HEK293T (cell line): ENCODE measurements at regions not wholly inside any gene's neighbourhood (a gene's known extent, or its start where the extent isn't known, plus 50 kb on each side); places are given as distances from the start of the nearest gene placed in this dataset.

ENCODE experiments used
- CTCF ChIA-PET: fragments of 350-600 bp; formaldehyde crosslinking; extraction: SDS; loops from one replicate; lab custom pipeline; 2021; ENCODE audit warnings: antibody characterized with exemption, inconsistent platforms; lab: Yijun Ruan, JAX
- POLR2A ChIA-PET: fragments of 350-600 bp; formaldehyde crosslinking; extraction: SDS; loops from one replicate; lab custom pipeline; 2020; ENCODE audit warnings: antibody characterized with exemption, inconsistent platforms; lab: Yijun Ruan, JAX
- DNase-seq: peaks from one replicate; pipeline ENCODE4 v3.0.0; 2012; ENCODE audit warnings: mixed read lengths; ENCODE audit errors: extremely low spot score
- ARNT ChIP-seq: fragments of 450-650 bp; IDR thresholded peaks from 2 replicates; pipeline ENCODE4 v1.6.1; 2017; ENCODE audit warnings: mild to moderate bottlenecking
- BHLHE40 ChIP-seq: fragments of 450-650 bp; IDR thresholded peaks from 2 replicates; pipeline ENCODE4 v1.6.1; 2016; ENCODE audit warnings: mild to moderate bottlenecking, moderate library complexity, borderline replicate concordance
- CTBP1 ChIP-seq: fragments of 450-650 bp; IDR thresholded peaks from 2 replicates; pipeline ENCODE4 v1.6.1; 2016; ENCODE audit warnings: borderline replicate concordance
- ELF4 ChIP-seq: fragments of 450-650 bp; IDR thresholded peaks from 2 replicates; pipeline ENCODE4 v1.6.1; 2017; ENCODE audit warnings: antibody characterized with exemption
- FOXA1 ChIP-seq: fragments of 450-650 bp; IDR thresholded peaks from 2 replicates; pipeline ENCODE4 v1.6.1; 2016; ENCODE audit warnings: mild to moderate bottlenecking
- FOXK2 ChIP-seq: fragments of 450-650 bp; IDR thresholded peaks from 2 replicates; pipeline ENCODE4 v1.6.1; 2016; ENCODE audit warnings: mild to moderate bottlenecking
- FOXM1 ChIP-seq: fragments of 450-650 bp; IDR thresholded peaks from 2 replicates; pipeline ENCODE4 v1.6.1; 2017; ENCODE audit warnings: mild to moderate bottlenecking, borderline replicate concordance
- HDGF ChIP-seq: fragments of 450-650 bp; IDR thresholded peaks from 2 replicates; pipeline ENCODE4 v1.6.1; 2017; ENCODE audit warnings: antibody characterized with exemption, borderline replicate concordance
- L3MBTL2 ChIP-seq: fragments of 450-650 bp; conservative IDR thresholded peaks from 2 replicates; pipeline ENCODE4 v1.6.1; 2016; ENCODE audit warnings: mild to moderate bottlenecking
- LEF1 ChIP-seq: fragments of 450-650 bp; IDR thresholded peaks from 2 replicates; pipeline ENCODE4 v1.6.1; 2017; ENCODE audit warnings: mild to moderate bottlenecking, borderline replicate concordance
- NFRKB ChIP-seq: fragments of 450-650 bp; IDR thresholded peaks from 2 replicates; pipeline ENCODE4 v1.6.1; 2016; ENCODE audit warnings: mild to moderate bottlenecking, moderate library complexity
- PKNOX1 ChIP-seq: fragments of 450-650 bp; IDR thresholded peaks from 2 replicates; pipeline ENCODE4 v1.6.1; 2016
- SP1 ChIP-seq: fragments of 450-650 bp; IDR thresholded peaks from 2 replicates; pipeline ENCODE4 v1.6.1; 2017
- SUZ12 ChIP-seq: fragments of 450-650 bp; IDR thresholded peaks from 2 replicates; pipeline ENCODE4 v1.6.1; 2016; ENCODE audit warnings: mild to moderate bottlenecking
- TARDBP ChIP-seq: fragments of 450-650 bp; IDR thresholded peaks from 2 replicates; pipeline ENCODE4 v1.6.1; 2016
- ZNF384 ChIP-seq: fragments of 450-650 bp; IDR thresholded peaks from 2 replicates; pipeline ENCODE4 v1.6.1; 2016

- TF ChIP-seq SP1 (no peak), LEF1 (no peak), FOXK2 (no peak), PKNOX1 (no peak), FOXA1 (no peak), BHLHE40 (no peak), ELF4 (no peak), ZNF384 (no peak), ARNT (no peak), L3MBTL2 (no peak), CTBP1 (no peak), HDGF (no peak), SUZ12 (no peak), NFRKB (no peak), TARDBP (no peak), FOXM1 (no peak)
- DNase-seq, result no peak
- ChIA-PET POLR2A (no interaction called here), CTCF (no interaction called here)
Measured at GRCh38 chr16:51538707-51539498, 387.8 kb upstream of the SALL1 start.

- no peak for DNase-seq
- ChIA-PET CTCF (no interaction called here), POLR2A (no interaction called here)
- TF ChIP-seq FOXM1 (no peak), L3MBTL2 (no peak), ZNF384 (no peak), TARDBP (no peak)
Measured at GRCh38 chr16:51535591-51535990, 384.5 kb upstream of the SALL1 start.

- CTCF ChIA-PET, result interaction anchor here (1.2 kb wide), 1 partner anchor 12 kb away, joined by 3 read pairs; no protein-coding TSS in a partner anchor
- no peak for TF ChIP-seq BHLHE40
- TF ChIP-seq CTBP1, result no peak
- TF ChIP-seq HDGF, result no peak
- no peak for TF ChIP-seq SUZ12
- no peak for TF ChIP-seq NFRKB
- no peak for TF ChIP-seq PKNOX1
- TF ChIP-seq L3MBTL2, result no peak
- TF ChIP-seq FOXK2, result no peak
- no peak for TF ChIP-seq FOXM1
- no peak for TF ChIP-seq LEF1
- TF ChIP-seq ELF4, result no peak
- no peak for TF ChIP-seq SP1
- DNase-seq, result no peak
- POLR2A ChIA-PET, result no interaction called here
Measured at GRCh38 chr16:51532551-51532950, 381.5 kb upstream of the SALL1 start.

GRCh38 chr16:51531271-51531670 lies 380.2 kb upstream of the SALL1 start:
- no peak for TF ChIP-seq ARNT
- no peak for TF ChIP-seq ELF4
- TF ChIP-seq BHLHE40, result no peak
- no peak for TF ChIP-seq NFRKB
- no peak for TF ChIP-seq HDGF
- no peak for TF ChIP-seq CTBP1
- no peak for TF ChIP-seq FOXM1
- TF ChIP-seq TARDBP, result no peak
- TF ChIP-seq SUZ12, result no peak
- no peak for TF ChIP-seq FOXA1
- TF ChIP-seq FOXK2, result no peak
- no peak for TF ChIP-seq ZNF384
- TF ChIP-seq PKNOX1, result no peak
- TF ChIP-seq L3MBTL2, result no peak
- TF ChIP-seq SP1, result no peak
- no peak for TF ChIP-seq LEF1
- POLR2A ChIA-PET, result no interaction called here

GRCh38 chr16:51527349-51527748 lies 376.3 kb upstream of the SALL1 start:
- no peak for DNase-seq
- POLR2A ChIA-PET, result no interaction called here
- TF ChIP-seq SUZ12 (no peak), CTBP1 (no peak), FOXA1 (no peak), ARNT (no peak), TARDBP (no peak), SP1 (no peak), NFRKB (no peak), BHLHE40 (no peak), ELF4 (no peak), LEF1 (no peak)
- CTCF ChIA-PET, result no interaction called here

More at GRCh38 chr16:51531271-51531670, 380.2 kb upstream of the SALL1 start:
- no peak for DNase-seq
- CTCF ChIA-PET, result interaction anchor here (0.6 kb wide), 1 partner anchor 588 kb away, joined by 3 read pairs; no protein-coding TSS in a partner anchor

GRCh38 chr16:51526621-51527020 lies 375.6 kb upstream of the SALL1 start:
- TF ChIP-seq FOXM1, result no peak
- no peak for TF ChIP-seq NFRKB
- TF ChIP-seq ARNT, result no peak
- TF ChIP-seq SUZ12, result no peak
- no peak for TF ChIP-seq FOXA1
- TF ChIP-seq ZNF384, result no peak
- no peak for TF ChIP-seq ELF4
- TF ChIP-seq L3MBTL2, result no peak
- no peak for TF ChIP-seq TARDBP
- ChIA-PET POLR2A (interaction anchor here (0.6 kb wide), 1 partner anchor 374 kb away, joined by 3 read pairs; no protein-coding TSS in a partner anchor), CTCF (interaction anchor here (0.6 to 0.8 kb wide), 2 partner anchors 80 to 447 kb away, joined by 3 to 4 read pairs; no protein-coding TSS in a partner anchor)
- no peak for DNase-seq
